GM19023 (cell line): ENCODE measurements at regions not wholly inside any gene's neighbourhood (a gene's known extent, or its start where the extent isn't known, plus 50 kb on each side); places are given as distances from the start of the nearest gene placed in this dataset.
"Not testable (repeated sequence)": the region's sequence is repeated elsewhere in the genome, so short reads cannot be mapped to it uniquely, and the experiment has no call there.

ENCODE experiments used
- ATAC-seq: cut with Tn5 transposase; IDR thresholded peaks from one replicate; pipeline ENCODE4 v1.9.1; 2021; ENCODE audit warnings: mild to moderate bottlenecking, moderate library complexity; ENCODE audit not compliant: unreplicated experiment

DNA sequence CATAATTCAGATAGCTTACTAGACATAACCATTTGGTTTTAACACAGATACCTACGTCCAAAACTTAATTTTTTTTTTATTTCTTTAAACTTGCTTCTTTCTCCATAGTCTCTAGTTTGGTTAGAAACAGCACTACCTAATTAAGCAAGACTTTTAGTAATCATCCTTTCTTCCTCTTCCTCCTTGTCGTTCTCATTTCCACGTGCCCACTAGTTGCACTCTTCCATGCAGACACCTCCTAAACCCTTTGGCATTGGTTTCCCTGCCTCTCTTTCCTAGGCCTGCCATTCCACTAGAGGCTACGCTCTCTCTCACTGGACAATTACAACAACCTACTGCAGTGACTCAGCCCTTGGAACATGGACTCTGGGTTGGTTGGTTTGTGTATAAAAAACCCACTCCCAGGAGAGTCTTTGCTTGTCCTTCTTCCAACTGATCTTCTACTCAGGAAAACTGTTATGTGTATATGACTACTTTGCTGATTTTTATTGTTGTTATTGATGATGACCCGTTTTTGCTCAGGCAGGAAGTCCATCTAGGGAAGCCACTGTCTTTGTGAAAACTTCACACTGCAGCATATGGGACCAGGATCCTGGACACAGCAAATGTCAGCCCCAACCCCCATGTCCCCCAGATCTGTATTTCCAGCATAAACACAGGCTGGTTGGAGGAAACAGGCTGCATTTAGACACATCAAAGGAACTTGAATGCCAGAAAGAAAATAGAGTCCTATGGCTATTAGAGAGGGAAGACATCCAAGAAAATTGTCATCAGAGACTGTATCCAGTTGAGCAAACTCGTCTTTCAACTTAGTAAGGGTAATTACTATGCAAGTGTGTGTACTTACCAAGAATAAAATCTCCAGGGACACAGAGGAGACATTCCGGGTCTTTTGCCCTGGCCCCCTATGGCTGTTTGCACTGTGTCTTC is 503.2 kb downstream of the GADD45G start:
- ATAC-seq, result no peak

DNA sequence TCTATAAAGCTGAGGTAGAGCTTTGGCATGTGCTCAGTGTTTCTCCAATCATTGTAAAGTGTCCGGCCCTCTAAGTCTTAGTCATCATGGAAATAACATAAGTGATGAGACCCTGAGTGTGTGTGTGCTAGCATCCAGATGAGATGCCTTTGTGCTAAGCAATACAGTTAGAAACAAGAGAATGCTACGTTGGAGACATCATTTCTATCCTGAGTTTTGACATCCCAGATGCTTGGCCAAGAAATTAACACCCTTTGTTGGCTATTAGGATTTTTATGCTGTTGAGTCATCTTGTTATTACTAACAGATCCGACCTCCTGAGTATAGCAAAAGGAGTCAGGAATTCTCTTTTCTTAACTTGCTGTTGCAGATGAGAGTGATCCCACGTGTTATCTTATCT is 508.0 kb downstream of the GADD45G start:
- no peak for ATAC-seq

DNA sequence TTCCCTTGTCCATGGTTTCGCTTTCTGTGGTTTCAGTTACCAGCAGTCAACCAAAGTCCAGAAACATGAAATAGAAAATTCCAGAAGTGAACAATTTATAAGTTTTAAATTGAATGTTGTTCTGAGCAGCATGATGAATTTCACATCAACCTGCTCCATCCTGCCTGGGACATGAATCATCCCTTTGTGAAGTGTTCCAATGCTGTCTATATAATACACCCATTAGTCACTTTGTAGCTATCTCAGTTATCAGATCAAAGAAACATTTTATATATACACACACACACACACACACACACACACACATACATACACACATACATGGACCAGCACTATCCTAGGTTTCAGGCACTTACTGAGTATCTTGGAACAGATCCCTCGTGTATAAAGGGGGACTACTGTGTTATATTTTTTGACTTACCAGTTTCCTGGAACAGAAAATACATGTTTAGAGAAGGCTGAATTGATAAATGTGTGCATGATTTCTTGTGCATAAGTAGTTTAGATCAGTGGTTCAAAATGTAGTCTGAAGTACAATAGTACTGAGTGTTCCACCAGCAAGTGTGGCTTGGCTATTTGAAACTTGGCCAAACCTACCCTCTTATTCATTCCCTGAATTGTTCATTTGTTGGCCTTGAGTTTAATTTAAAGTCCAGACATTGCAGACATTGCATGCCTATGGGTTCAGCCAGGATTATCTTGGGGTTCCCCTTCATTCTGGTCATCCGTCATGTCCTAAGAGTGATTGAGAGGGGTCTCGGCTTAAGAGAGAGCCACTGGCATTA is 510.0 kb downstream of the GADD45G start:
- no peak for ATAC-seq

DNA sequence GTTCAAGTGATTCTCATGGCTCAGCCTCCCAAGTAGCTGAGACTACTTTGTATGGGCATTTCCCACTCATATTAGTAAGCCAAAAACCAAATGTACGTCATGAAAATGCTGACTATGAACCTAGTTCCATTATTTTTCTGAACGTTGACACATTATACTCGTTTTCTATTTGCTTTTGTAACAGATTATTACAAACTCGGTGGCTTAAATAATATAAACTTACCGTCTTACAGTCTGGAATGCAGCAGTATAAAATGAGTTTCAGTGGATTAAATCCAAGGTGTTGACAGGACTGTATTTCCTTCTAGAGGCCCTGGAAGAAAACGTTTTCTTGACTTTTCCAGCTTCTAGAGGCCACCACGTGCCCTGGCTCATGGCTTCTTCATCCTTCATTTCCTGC is 517.0 kb downstream of the GADD45G start:
- ATAC-seq, result no peak

DNA sequence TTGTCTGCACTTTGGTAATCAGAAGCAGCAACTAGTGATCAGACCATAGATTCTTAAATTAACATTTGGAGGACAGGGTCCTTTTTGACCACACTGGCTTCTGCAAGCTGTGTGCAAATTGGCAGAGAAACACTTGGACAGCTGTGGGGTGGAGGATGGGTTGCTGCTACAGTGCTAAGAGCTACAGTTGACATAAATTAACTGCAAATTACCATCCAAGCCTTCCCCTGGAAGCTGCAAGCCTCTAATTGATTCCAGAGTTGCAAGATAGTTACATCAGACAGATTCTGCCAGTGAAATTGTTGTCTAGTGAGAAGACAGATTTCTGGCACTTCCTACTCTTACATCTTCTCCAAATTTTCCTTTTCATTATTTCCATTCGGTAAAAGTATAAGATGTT is 517.7 kb downstream of the DIRAS2 start:
- ATAC-seq, result no peak

DNA sequence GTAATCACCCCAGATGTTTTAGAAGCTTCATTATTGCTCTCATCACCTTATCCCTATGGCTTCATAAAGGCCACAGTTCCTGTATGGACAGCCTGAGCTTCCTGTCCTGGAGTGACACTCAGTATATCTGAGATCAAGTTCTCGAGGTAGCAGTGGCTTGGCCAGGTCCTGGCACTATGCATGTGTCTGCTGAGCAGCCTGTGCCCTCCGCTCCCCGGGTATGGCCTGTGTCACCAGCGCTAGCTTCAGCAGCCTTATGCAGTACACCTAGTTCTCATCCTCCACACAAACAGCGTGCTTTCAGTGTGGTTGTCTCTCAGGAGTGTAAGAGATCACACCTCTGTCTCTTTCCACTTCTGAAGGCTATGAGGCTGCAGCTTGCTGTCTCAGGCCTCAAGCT is 514.7 kb downstream of the DIRAS2 start:
- ATAC-seq, result no peak

DNA sequence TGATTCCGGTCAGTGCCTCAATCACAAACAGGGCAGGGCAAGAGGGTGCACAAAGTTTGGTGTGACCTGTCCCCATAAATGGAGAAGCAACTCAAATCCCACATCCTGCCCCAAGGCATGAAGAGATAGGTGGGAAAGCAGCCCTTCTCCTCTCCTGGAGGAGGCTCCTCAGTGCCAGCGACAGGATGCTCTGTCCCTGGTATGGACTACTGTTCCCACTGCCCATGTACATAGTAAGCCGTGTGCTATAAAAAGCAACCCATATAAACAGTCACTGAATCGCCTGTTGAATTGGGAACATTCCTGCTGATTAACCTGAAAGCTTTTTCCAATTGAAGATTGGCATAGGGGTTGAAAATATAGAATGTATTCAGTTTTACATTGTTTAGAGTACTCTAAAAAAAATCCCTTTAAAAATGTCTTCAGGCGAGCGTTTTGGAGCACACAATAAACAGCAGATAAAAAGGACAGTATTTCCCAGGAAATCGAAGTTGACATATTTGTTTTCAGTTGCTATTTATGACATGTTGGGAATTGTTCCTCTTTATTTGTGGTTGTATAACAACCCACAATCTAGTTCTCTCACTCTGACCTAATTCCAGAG is 513.9 kb downstream of the DIRAS2 start:
- no peak for ATAC-seq

DNA sequence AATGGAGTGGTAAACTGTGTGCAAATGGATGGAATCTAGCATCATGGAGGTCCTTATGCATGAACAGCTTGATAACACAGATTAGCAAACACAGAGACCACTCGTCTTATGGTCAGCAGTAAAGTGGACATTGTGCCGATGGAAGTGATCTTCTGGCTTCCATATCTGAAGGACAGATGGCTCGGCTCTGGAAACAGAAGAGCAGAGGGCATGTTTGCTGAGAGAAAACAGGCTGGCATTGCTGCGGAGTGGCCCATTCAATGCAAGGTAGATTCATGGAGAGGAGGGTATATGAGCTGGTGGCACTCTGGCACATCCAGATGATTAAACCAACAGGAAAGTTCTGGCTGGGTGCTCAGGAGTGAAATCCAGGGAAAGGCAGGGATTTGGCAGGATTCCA is 513.2 kb downstream of the DIRAS2 start:
- no peak for ATAC-seq

DNA sequence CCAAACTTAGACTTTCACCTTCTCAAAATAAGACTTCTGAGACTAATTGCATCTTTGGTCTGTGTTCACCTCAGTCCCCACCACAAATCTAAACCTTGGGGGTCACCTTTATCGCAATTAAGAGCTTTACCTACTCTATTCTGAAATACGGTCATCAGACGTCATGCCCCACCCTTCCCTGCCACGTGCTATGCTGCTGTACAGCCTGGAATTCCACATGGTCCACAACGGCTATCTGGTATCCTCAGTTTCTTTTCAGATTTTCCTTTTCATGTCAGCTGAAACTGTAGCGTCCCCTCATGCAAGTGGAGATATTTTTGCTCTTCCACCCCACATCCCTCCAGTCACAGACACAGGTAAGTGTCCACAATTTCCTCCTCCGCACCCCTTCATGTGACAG is 511.1 kb downstream of the DIRAS2 start:
- ATAC-seq, result no peak

DNA sequence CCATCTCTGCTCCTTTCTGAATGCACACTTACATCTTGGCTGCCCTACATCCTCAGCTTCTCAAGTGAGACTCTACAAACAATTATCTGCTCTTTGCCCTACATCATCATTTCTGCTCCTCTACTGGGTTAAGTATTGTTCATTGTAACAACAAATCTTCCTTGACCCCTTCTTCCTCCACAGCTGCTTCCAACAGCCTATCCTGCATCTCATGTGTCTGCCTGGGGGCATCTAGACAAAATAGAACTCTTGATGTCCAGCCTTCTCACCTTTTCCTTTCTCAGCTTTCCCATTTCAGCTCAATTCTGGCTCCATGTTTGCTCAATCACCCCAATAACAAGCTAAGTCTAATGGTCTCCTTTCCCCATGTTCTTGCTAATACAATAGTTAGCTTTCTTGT is 509.8 kb downstream of the DIRAS2 start:
- ATAC-seq, result no peak

DNA sequence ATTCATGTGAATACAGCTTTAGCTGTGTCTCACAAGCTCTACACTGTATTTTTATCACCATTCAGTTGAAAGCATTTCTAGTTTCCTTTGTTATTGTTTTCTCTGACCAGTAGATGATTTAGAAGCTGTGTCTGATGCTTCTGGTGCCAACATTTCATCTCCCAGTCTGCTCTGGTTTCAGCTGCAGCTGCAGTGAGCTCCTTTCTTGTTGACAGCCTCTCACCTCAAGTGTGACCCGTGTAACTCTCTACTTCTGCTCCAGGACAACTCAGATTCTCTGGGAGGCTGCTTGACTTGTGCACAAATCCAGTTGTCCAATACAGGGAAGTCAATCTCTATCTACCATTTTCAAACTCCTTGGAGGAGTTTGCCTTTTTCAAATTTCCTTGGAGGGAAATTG is 504.8 kb downstream of the DIRAS2 start:
- no peak for ATAC-seq

DNA sequence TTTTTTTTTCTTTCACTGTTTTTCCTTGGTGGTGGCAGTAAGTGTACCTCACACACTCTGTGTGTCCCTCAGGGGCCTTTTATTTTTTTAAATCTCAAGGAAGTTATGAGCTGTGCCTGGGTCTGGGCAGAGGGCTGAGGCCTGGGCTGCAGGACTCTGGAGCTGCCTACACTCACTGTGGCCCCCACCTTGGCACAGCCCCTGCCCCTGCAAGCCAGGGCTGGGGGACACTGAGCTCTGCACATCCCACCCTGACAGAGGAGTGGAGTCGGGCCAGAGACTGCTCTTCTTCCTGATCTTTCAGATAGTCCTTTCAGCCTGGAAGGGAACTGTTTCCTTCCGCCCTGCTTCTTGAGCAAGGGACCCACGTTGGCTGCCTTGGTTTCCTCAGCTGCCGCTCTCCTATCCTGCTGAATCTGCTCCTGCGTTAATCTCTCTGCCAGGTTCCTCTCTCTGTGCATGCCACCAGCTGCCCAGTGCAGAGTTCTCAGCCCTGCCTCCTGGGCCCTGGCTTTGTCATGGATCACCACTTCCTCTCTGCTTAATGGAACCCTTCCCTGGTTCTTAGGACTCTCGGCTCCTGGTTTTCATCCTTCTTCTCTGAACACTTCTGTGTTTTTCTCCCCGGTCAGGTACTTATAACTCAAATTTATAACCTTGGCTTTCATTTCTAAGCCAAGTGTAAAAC is 502.3 kb downstream of the DIRAS2 start:
- no peak for ATAC-seq

DNA sequence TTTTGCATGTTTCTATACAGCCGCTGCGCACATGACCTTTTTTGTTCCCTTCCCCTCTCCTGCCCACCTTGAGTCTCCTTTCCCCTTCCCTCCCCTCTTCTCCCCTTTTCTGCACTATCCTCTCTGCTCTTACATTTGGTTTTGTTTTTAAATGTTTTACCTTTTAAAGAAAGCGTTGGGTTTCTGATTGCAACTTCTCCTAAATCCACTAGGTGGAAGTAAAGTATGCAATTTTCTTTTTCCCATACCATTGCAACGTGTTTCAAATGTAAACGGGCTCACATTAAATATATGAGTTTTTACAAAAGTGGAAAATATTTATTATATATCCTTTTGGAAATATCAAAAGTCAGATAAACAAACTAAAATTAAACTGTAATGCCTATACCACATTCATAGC is 500.9 kb downstream of the DIRAS2 start:
- no peak for ATAC-seq

DNA sequence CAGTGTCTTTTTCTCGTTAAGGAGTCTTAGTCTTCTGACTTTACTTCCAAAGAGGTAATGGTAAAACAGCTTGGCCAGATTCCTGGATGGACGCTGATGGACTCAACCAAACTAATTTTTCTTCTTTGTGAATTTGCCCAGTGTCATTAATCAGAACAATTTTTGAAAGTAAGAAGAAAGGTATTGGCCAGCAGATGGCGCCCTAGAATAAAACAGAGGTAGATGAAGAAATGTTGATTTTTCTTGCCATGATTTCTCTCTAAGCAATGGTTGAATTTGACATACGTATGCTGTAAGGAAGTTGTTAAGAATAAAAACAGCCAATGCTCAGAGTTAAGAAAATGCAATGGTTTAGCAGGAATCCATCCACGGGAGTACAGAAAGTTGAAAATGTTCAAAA is 500.0 kb downstream of the DIRAS2 start:
- ATAC-seq, result no peak

DNA sequence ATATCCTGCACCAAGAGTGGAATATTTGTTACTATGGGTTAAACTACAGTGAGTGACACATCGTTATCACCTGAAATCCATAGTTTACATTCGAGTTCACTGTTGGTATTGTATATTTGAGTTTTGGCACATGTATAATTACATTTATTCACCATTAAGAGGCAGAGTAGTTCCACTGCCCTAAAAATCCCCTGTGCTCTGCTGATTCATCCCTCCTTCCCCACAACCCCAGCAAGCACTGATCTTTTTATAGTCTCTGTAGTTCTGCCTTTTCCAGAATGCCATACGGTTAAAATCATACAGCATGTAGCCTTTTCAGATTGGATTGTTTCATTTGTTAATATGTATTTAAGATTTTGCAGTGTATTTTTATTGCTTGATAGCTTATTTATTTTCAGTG is 495.2 kb downstream of the DIRAS2 start:
- ATAC-seq, result no peak

DNA sequence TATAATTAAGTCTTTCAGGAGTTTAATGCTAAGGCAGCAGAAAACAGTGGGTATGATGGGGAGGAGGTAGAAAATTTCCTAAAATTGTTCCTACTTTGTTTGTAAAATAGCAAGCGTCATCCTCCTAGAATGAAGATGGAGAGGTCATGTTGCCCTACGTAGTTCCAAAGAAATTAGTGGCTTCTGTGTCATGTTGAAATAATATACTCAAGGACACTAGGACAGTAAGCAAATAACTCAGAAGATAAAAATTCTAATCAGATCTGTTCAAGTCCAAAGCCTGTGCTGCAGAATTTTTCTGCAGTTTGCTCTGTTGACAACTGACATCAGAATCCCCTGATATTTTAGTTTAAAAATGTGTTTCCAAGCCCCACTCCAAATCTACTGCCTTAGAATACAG is 486.3 kb downstream of the DIRAS2 start:
- ATAC-seq, result no peak

DNA sequence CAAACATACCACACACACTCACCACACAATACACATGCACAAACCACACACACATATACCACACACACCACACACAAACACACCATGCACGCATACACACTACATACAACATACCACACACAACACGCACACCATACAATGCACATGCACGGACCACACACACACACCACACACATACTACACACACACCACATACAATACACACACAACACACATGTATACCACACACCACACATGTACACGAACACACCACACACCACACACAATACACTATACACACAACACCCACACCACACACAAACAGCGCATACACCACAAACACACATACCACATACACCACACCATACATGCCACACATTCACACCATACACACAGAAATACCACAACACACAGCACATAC is 480.3 kb downstream of the DIRAS2 start:
- no peak for ATAC-seq

DNA sequence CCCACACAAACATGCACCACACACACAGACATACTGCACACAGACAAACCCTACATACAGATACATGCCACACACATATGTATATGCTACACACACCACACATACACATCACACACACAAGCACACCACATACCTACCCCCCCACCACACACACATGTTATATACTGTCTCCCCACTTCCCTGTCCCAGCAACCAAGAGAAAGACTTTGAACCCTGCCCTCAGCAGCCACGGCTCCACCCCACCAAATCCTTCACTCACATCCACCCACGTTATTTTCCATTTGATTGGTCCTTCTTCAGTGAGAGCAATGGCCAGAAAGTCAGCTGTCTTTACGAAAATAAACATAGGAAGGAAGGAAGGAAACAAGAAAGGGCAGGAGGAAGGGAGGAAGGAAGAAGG is 479.8 kb downstream of the DIRAS2 start:
- no peak for ATAC-seq

DNA sequence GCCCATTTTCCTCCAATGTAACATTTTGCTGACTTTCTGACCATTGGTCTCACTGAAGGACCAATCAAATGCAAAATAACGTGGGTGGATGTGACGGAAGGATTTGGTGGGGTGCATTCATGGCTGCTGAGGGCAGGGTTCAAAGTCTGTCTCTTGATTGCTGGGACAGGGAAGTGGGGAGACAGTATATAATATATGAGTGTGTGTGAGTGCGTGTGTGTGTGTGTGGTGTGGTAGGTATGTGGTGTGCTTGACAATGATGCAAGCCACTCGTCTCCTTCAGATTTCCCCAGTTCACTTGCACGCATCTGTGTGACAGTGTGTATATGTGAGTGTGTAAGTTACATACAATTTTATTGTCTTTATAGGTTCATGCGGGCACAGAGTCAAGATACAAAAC is 477.3 kb downstream of the DIRAS2 start:
- no peak for ATAC-seq

DNA sequence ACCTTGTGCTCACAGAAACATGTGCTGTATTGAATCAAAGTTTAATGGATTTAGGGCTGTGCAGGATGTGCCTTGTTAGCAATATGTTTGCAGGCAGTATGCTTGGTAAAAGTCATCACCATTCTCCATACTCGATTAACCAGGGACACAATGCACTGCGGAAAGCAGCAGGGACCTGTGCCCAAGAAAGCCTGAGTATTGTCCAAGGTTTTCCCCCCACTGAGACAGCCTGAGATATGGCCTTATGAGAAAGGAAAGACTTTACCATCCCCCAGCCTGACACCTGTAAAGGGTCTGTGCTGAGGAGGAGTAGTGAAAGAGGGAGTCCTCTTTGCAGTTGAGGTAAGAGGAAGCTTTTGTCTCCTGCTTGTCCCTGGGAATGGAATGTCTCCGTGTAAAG is 476.2 kb downstream of the DIRAS2 start:
- not testable (repeated sequence) for ATAC-seq

DNA sequence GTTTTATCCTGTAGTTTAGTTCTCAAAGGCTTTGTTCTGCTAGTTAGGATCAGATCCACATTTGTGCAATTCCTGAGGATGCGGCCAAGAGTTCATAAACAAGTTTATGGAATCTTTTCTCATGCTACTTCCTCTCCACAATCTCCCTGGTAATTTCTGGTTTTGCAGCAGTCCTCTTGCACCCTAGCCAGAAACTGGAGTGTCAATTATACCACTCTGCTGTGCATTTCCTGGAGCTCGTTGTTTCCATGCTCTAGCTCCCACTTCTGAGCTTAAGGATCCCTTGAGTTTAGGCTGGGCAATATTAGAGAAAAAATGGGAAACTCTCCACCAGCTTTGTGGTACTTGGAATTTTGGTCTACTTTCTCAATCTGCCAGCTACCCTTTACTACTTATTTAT is 474.7 kb downstream of the DIRAS2 start:
- no peak for ATAC-seq
